ENCODE measurements at regions not wholly inside any gene's neighbourhood (a gene's known extent, or its start where the extent isn't known, plus 50 kb on each side); places are given as distances from the start of the nearest gene placed in this dataset.
"Not testable (repeated sequence)": the region's sequence is repeated elsewhere in the genome, so short reads cannot be mapped to it uniquely, and the experiment has no call there.

DNA sequence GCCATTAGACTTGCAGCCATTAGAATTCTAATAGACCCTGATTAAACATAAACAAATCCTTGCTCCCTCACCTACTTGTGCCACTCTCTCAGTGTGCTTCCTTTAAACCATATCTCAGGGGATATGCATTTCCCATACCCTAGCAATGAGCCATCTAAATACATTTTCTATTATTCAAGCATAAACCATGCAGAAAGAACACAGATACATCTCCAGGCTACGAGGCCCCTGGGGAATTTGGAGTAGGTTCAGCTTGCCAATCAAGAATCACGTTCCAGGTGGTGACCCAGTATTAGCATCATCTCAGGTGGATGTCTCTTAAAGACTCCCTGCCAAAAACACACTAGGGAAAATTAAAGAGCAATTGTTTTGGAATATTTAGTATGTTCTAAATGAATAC lies 93.0 kb upstream of the CCL21 start:
- no peak for DNase-seq (ENCODE audit: low spot score)

DNA sequence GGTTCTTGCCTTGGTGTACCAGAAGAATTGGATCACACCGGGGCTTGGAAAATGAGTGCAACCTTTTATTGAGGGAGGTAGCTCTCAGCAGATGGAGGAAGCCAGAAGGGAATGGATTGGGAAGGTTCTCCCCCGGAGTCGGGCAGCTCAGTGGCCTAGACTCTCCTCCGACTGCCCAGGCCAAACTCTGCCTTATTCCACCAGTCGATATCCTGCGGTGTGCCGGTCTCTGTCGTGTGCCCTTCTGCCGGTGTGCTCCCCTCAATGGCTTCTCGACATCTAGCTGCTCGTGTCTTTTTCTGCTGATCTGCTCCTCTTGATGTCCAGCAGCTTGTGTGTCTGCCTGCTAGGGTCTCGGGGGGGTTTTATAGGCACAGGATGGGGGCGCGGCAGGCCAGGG lies 87.4 kb upstream of the CCL21 start:
- intact Hi-C loops (cut with DNase I) = no loop called here
- no peak for DNase-seq (ENCODE audit: low spot score)

More for the DNA sequence above, 93.0 kb upstream of the CCL21 start:
- intact Hi-C loops (cut with DNase I) = no loop called here

DNA sequence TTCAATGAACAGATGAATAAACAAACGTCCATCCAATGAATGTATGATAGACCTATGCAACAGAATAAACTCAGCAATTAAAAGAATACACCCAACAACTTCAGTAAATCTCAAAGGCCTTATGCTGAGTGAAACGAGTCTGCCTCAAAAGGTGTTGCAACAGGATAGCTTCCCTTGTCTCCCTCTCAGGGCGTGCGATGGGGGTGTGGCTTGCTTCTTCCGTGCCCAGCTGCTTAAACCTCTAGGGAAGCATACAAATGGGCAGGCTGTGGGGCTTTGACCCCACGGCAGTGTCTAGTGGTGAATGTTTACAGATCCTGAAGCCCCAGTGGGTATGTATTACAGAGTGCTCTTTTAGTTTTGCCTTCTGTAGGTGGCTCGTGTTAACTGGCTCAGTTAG lies 87.0 kb upstream of the CCL21 start:
- DNase-seq (ENCODE audit: low spot score) = no peak
- intact Hi-C loops (cut with DNase I) = no loop called here

DNA sequence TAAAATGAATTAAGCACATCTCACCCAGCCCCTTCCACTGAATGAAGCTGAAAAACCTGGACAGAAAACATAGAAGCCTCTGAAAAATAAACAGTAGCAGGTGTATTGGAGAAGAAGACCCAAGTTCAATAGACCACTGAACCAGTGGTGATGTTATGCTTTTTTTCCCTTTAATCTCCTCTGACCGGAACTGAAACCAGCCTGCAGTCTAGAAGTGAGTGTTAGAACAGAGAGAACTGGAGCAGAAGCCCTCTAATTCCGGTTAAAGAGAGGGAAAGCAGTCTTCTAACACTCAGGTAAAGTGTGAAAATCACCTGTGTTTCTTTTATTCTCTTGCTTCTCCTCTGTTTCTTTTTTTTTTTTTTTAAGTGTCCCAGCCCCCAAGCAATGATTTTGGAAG lies 83.5 kb upstream of the CCL21 start:
- intact Hi-C loops (cut with DNase I) = no loop called here

DNA sequence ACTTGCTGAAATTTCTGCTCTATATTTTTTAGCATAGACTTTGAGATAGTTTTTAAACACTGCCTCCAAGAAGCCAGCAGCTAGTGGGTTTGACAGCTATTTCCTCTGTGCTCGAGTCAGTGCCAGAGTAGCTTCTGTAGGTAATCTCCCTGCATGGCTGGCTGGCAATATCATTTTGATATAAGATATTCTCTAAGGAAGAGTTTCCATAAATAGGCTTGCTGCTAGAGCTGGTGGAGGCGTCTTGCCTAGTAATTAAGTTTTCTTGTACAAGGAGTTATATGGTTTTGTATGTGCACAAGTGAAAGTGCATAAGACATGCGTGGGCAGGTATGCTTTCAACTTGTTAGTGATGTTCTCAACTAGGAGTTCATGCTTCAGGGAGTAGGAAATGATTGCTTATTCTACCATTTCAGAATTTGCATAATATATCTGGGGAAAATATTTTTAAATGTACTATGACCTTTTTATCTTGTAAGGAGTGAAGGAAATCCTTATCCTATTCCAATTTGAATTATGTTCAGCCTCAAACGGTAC lies 74.1 kb upstream of the CCL21 start:
- DNase-seq (ENCODE audit: low spot score) = no peak
- intact Hi-C loops (cut with DNase I) = no loop called here

More for the DNA sequence above, 83.5 kb upstream of the CCL21 start:
- no peak for DNase-seq (ENCODE audit: low spot score)

DNA sequence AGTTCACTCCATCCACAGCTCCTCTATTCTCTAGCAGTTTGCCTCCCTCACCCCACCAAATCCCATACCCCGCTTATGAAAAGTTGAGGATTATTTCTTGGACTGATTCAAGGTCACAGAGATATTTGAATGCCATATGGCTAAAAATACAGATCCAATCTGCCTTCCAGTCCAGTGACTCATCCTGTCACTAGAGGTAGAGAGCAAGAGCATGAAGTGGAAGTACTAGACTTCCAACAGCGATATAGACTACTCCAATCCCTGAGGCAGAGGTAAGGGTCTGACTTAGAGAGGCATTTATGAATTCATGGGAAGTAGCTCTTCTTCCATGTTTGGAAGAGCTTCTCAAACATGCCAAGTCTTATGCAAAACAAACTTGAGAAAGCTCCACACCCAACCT lies 72.4 kb upstream of the CCL21 start:
- intact Hi-C loops (cut with DNase I) = loop anchor here in 1 of 2 donors (1.0 kb wide), 1 partner anchor 28 kb away; no protein-coding TSS in a partner anchor
- DNase-seq (ENCODE audit: low spot score) = no peak

DNA sequence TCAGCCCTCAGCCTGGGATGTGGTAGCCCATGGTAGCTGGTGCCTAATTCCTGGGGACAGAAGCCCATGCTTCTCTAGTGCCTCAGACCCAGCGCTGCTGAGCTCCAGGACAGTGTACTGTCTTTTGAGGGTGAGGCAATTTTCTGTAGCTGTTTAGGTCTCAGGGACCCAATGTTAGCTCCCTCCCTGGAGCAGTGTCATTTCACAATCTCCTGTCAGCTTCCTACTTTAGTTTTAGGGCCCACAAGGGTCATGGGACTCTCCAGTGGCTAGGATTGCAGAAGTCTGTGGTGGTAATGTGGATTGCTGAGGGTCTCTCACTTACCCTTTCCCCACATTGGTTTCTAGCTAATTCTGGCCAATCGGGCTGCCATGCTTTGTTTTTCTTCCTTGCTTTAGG lies 67.7 kb upstream of the CCL21 start:
- no peak for DNase-seq (ENCODE audit: low spot score)
- intact Hi-C loops (cut with DNase I) = no loop called here

DNA sequence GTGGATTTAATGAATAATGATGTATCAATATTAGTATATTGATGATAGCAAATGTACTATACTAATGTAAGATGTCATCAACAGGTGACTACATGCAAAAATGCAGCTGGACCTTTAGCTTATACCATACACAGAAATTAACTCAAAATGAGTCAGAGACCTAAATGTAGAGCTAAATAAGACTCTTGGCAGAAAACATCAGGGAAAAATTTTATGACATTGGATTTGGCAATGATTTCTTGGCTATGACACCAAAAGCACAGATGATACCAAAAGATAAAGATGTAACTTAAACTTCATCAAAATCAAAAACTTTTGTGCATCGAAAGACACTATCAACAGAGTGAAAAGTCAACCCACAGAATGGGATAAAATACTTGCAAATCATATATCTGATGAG lies 64.0 kb upstream of the CCL21 start:
- DNase-seq (ENCODE audit: low spot score) = no peak
- intact Hi-C loops (cut with DNase I) = no loop called here

DNA sequence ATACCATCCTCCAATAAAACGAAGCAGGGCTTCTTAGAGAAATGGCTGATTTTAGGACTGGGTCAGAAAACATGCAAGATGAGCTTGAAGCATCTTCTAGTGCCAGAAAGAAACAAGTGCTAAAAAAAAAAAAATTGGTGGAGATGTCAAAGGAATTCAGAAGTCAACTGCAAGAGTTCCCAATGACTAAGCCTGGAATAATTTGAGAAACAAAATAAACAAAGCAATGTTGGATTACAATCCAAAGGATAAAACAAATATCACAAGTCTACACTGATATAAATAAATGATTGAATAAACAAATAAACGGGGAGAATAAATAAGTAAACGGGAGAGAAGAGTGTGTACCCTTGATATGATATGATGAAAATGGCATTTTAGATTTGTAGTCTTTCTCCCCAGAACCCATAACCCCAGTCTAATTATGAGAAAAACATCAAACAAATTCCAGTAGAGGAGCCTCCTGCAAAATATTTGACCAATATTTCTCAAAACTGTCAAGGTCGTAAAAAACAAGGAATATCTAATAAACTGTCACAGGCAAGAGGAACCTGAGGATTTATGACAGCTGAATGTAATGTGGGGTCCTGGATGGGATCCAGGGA lies 63.5 kb upstream of the CCL21 start:
- intact Hi-C loops (cut with DNase I) = no loop called here
- DNase-seq (ENCODE audit: low spot score) = no peak

DNA sequence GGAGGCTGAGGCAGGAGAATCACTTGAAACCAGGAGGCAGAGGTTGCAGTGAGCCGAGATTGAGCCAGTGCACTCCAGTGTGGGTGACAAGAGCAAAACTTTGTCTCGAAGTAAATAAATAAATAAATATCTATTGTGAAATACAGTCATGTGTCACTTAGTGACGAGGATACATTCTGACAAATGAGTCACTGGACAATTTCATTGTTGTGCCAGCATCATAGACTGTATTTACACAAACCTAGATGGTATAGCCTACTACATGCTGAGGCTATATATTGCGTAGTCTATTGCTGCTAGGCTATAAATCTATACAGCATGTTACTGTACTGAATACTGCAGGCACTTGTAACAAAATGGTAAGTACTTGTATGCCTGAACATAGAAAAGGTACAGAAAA lies 61.1 kb upstream of the CCL21 start:
- intact Hi-C loops (cut with DNase I) = no loop called here
- DNase-seq (ENCODE audit: low spot score) = no peak

DNA sequence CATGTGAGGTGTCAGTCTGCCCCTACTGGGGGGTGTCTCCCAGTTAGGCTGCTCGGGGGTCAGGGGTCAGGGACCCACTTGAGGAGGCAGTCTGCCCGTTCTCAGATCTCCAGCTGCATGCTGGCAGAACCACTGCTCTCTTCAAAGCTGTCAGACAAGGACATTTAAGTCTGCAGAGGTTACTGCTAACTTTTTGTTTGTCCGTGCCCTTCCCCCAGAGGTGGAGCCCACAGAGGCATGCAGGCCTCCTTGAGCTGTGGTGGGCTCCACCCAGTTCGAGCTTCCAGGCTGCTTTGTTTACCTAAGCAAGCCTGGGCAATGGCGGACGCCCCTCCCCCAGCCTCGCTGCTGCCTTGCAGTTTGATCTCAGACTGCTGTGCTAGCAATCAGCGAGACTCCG lies 57.2 kb upstream of the CCL21 start:
- not testable (repeated sequence) for DNase-seq (ENCODE audit: low spot score)

DNA sequence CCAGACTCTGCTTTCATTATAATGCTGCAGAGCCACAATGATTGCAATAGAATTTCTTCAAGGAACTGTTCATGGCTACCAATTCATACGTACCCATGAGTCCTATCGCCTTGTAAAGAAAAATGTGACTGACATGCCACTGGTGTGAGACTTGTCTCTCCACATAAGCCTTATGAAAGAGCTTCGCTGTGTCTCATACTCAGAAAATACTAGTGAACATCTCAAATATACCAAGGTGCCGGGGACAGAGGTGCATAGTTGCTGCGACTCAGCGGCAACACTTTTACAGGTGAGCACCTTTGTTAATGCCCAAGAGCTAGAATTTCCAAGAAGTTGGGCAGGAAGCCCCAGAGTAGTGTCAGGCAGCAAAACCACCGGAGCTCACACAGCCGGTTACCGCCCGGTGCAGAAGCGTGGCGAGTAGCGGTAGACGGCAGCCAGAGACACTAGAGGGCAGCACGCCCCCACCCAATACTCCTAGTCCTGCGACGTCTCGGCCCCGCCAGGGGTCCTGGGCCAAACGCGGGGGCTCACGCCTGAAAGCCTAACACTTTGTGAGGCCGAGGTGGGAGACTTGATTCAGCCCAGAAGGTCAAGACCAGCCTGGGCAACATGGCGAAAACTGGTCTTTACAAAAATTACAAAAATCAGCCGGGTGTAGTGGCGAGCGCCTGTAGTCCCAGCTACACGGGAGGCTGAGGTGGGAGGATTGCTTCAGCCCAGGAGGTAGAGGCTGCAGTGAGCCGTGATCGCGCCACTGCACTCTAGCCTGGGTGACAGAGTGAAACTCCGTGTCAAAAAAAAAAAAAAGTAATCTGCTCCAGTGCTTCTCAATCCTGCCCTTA lies 50.5 kb upstream of the CCL21 start:
- intact Hi-C loops (cut with DNase I); DNase-seq (ENCODE audit: low spot score): not testable (repeated sequence)

More for the DNA sequence above, 57.2 kb upstream of the CCL21 start:
- intact Hi-C loops (cut with DNase I) = not testable (repeated sequence)
